H1 (cell line): ENCODE measurements at regions not wholly inside any gene's neighbourhood (a gene's known extent, or its start where the extent isn't known, plus 50 kb on each side); places are given as distances from the start of the nearest gene placed in this dataset.

Experiments used
- CTCF ChIA-PET: fragments of 300-600 bp; sonication (Branson Sonifier 250); formaldehyde crosslinking; loops from one replicate; lab custom pipeline; 2021; ENCODE audit not compliant: partially characterized antibody; lab: Charles Lee
- POLR2A ChIA-PET: fragments of 300-600 bp; sonication (Branson Sonifier 250); formaldehyde crosslinking; loops from one replicate; lab custom pipeline; 2021; ENCODE audit warnings: inconsistent platforms; ENCODE audit not compliant: partially characterized antibody; lab: Charles Lee
- DNase-seq, 2 experiments: peaks; one replicate each; pipeline versions ENCODE4 v3.0.0 to v3.0.0-alpha.2; 2010 to 2022; ENCODE audit warnings: low spot score in 2 of 2, low read depth in 1 of 2, mixed read lengths in 1 of 2
- FAIRE-seq: peaks from 2 replicates; lab custom pipeline; 2011; peaks lifted over from hg19 to GRCh38; lab: Jason Lieb, UNC
- H2AFZ ChIP-seq: 2 replicates; pipeline ENCODE4 v1.8.1; 2012; ENCODE audit warnings: low read length, inconsistent platforms
- H2AK5ac ChIP-seq: 2 replicates; pipeline ENCODE4 v1.6.1; 2013; ENCODE audit warnings: low read depth, low read length
- H2BK120ac ChIP-seq: replicated peaks from 2 replicates; pipeline ENCODE3; 2013; ENCODE audit warnings: low read depth, low read length, inconsistent platforms
- H2BK12ac ChIP-seq: 2 replicates; pipeline ENCODE4 v1.6.1; 2013; ENCODE audit warnings: low read depth, low read length
- H2BK15ac ChIP-seq: 2 replicates; pipeline ENCODE4 v1.6.1; 2013; ENCODE audit warnings: low read length
- H2BK20ac ChIP-seq: 2 replicates; pipeline ENCODE4 v1.6.1; 2013; ENCODE audit warnings: low read length
- H2BK5ac ChIP-seq: 2 replicates; pipeline ENCODE4 v1.6.1; 2013; ENCODE audit warnings: low read depth, low read length
- H3K14ac ChIP-seq: 2 replicates; pipeline ENCODE4 v1.6.1; 2013; ENCODE audit warnings: inconsistent platforms; ENCODE audit not compliant: insufficient read length
- H3K18ac ChIP-seq: 2 replicates; pipeline ENCODE4 v1.6.1; 2013; ENCODE audit warnings: low read length; ENCODE audit errors: extremely low read depth
- H3K23ac ChIP-seq: 2 replicates; pipeline ENCODE4 v1.6.1; 2013; ENCODE audit warnings: inconsistent platforms; ENCODE audit not compliant: insufficient read length
- H3K23me2 ChIP-seq: 2 replicates; pipeline ENCODE4 v1.6.1; 2013; ENCODE audit warnings: low read depth, low read length
- H3K27ac ChIP-seq: 2 replicates; pipeline ENCODE4 v1.6.1; 2011; ENCODE audit warnings: low read depth, low read length, inconsistent platforms
- H3K27me3 ChIP-seq, 4 experiments: replicated peaks in 1 of 4; 1 replicate in 1 of 4; 2 replicates in 3 of 4; pipeline versions ENCODE4 v1.6.1 to v1.8.1; 2011 to 2013; ENCODE audit warnings: low read length in 3 of 4, mild to moderate bottlenecking in 3 of 4, inconsistent platforms in 2 of 4, mixed read lengths in 2 of 4, moderate library complexity in 1 of 4; ENCODE audit not compliant: control insufficient read depth in 3 of 4, insufficient read depth in 3 of 4; ENCODE audit errors: extremely low read depth in 1 of 4
- H3K36me3 ChIP-seq, 4 experiments: 2 replicates each; pipeline versions ENCODE4 v1.6.1 to v1.8.1; 2011 to 2013; ENCODE audit warnings: mild to moderate bottlenecking in 4 of 4, low read length in 3 of 4, moderate library complexity in 2 of 4, control low read depth in 1 of 4, inconsistent platforms in 1 of 4; ENCODE audit not compliant: insufficient read depth in 4 of 4, control insufficient read depth in 2 of 4
- H3K4ac ChIP-seq: replicated peaks from 2 replicates; pipeline ENCODE3; 2013; ENCODE audit warnings: low read length, low read depth, mixed read lengths, inconsistent platforms; ENCODE audit not compliant: insufficient read length
- H3K4me1 ChIP-seq, 4 experiments: replicated peaks in 1 of 4; 1 replicate in 1 of 4; 2 replicates in 3 of 4; pipeline versions ENCODE4 v1.6.1 to v1.8.1; 2011 to 2013; ENCODE audit warnings: low read length in 3 of 4, inconsistent platforms in 2 of 4, mixed read lengths in 1 of 4; ENCODE audit not compliant: insufficient read depth in 4 of 4, control insufficient read depth in 3 of 4
- H3K4me2 ChIP-seq, 2 experiments: 2 replicates each; pipeline versions ENCODE4 v1.6.1 to v1.8.1; 2011 to 2013; ENCODE audit warnings: low read depth in 2 of 2, low read length in 2 of 2, control low read depth in 1 of 2, inconsistent platforms in 1 of 2, mild to moderate bottlenecking in 1 of 2; ENCODE audit not compliant: insufficient read depth in 1 of 2
- H3K4me3 ChIP-seq, 4 experiments: fragments of 200-600, 300-600 bp in 1 of 4; sonication (generic), shearing (Covaris generic), sonication (Bioruptor Twin) in 1 of 4; 2 replicates each; pipeline versions ENCODE4 v1.5.1 to v1.8.1; 2011 to 2016; ENCODE audit warnings: low read length in 4 of 4, low read depth in 3 of 4, control low read depth in 2 of 4, inconsistent platforms in 2 of 4, mild to moderate bottlenecking in 2 of 4, mixed read lengths in 1 of 4, moderate library complexity in 1 of 4; ENCODE audit not compliant: insufficient read depth in 2 of 4; ENCODE audit errors: extremely low read depth in 1 of 4
- H3K56ac ChIP-seq: replicated peaks from 2 replicates; pipeline ENCODE3; 2013; ENCODE audit warnings: low read depth, mild to moderate bottlenecking, mixed read lengths, low read length, inconsistent platforms; ENCODE audit not compliant: insufficient read length
- H3K79me1 ChIP-seq: 2 replicates; pipeline ENCODE4 v1.6.1; 2013; ENCODE audit warnings: low read depth, low read length, control low read depth
- H3K79me2 ChIP-seq, 2 experiments: 2 replicates each; pipeline versions ENCODE4 v1.6.1 to v1.8.1; 2012 to 2013; ENCODE audit warnings: low read length in 2 of 2, mild to moderate bottlenecking in 2 of 2, inconsistent platforms in 1 of 2; ENCODE audit not compliant: insufficient read depth in 2 of 2, control insufficient read depth in 1 of 2
- H3K9ac ChIP-seq, 4 experiments: replicated peaks in 1 of 4; 1 replicate in 1 of 4; 2 replicates in 3 of 4; pipeline versions ENCODE4 v1.6.1 to v1.8.1; 2011 to 2013; ENCODE audit warnings: low read depth in 3 of 4, low read length in 3 of 4, control low read depth in 2 of 4, mild to moderate bottlenecking in 2 of 4, moderate library complexity in 2 of 4, inconsistent platforms in 1 of 4; ENCODE audit errors: extremely low read depth in 1 of 4
- H3K9me3 ChIP-seq, 2 experiments: 2 replicates each; pipeline versions ENCODE4 v1.6.1 to v1.8.1; 2012 to 2013; ENCODE audit warnings: mild to moderate bottlenecking in 2 of 2, moderate library complexity in 2 of 2, control low read depth in 1 of 2, inconsistent platforms in 1 of 2, low read depth in 1 of 2, low read length in 1 of 2, mixed read lengths in 1 of 2; ENCODE audit not compliant: insufficient read depth in 2 of 2
- H4K20me1 ChIP-seq, 2 experiments: replicated peaks in 1 of 2; 2 replicates each; pipeline versions ENCODE3 to v1.8.1; 2011 to 2013; ENCODE audit warnings: inconsistent platforms in 2 of 2, low read length in 2 of 2, mild to moderate bottlenecking in 1 of 2; ENCODE audit not compliant: insufficient read depth in 2 of 2, control insufficient read depth in 1 of 2
- H4K5ac ChIP-seq: 2 replicates; pipeline ENCODE4 v1.6.1; 2013; ENCODE audit warnings: low read length, low read depth, mixed read lengths, inconsistent platforms; ENCODE audit not compliant: insufficient read length
- H4K8ac ChIP-seq: 2 replicates; pipeline ENCODE4 v1.8.0; 2013; ENCODE audit warnings: mild to moderate bottlenecking, moderate library complexity, low read length, inconsistent platforms; ENCODE audit not compliant: insufficient read depth; ENCODE audit errors: extremely low read depth
- H4K91ac ChIP-seq: replicated peaks from 2 replicates; pipeline ENCODE3; 2013; ENCODE audit warnings: low read length, mixed read lengths, inconsistent platforms; ENCODE audit not compliant: insufficient read length
- ATF2 ChIP-seq: IDR thresholded peaks from 2 replicates; pipeline ENCODE4 v1.6.1; 2012; ENCODE audit warnings: low read length, inconsistent platforms
- ATF3 ChIP-seq: IDR thresholded peaks from 2 replicates; pipeline ENCODE4 v1.6.1; 2011; ENCODE audit warnings: low read depth, mild to moderate bottlenecking, low read length; ENCODE audit not compliant: insufficient read depth
- SIX5 ChIP-seq: IDR thresholded peaks from 2 replicates; pipeline ENCODE4 v1.6.1; 2011; ENCODE audit warnings: mild to moderate bottlenecking, low read depth, low read length
- TEAD4 ChIP-seq: IDR thresholded peaks from 2 replicates; pipeline ENCODE4 v1.6.1; 2012; ENCODE audit warnings: low read depth, low read length, inconsistent platforms, mixed read lengths
- WGBS, 2 experiments: shearing (Covaris generic) in 1 of 2; methylation state at CpG; one replicate each; pipeline versions ENCODE4 v1.1.6 to v1.1.7; 2013 to 2015; ENCODE audit warnings: low lambda C conversion rate in 2 of 2, mixed read lengths in 2 of 2, inconsistent platforms in 1 of 2, low coverage in 1 of 2, missing lambda C conversion rate in 1 of 2; ENCODE audit not compliant: insufficient replicate concordance in 2 of 2, insufficient coverage in 1 of 2, insufficient read length in 1 of 2; ENCODE audit errors: extremely low coverage in 1 of 2, missing lambda C conversion rate in 1 of 2; 5-methylcytosine and 5-hydroxymethylcytosine counted together

- no peak overlapping the region for H3K9ac ChIP-seq
- no peak overlapping the region for H2AFZ ChIP-seq
- 90% methylated on average over 2 of the region's 2 CpGs; no CpG with 5 or more reads in 1 of the 2 experiments for WGBS, 2 experiments
- H2BK5ac ChIP-seq = no peak overlapping the region
- H4K5ac ChIP-seq = no peak overlapping the region
- CTCF ChIA-PET = interaction anchor here (0.6 to 9.1 kb wide), 2 partner anchors 146 to 619 kb away, joined by 4 to 86 read pairs; partner anchors contain the start of gene DKK2
- H3K4me1 ChIP-seq = no peaks in the 10 kb centered on the region
- no peak overlapping the region for H3K18ac ChIP-seq
- no peaks in the 10 kb centered on the region for H4K20me1 ChIP-seq
- no peaks in the 10 kb centered on the region for H3K9me3 ChIP-seq
- FAIRE-seq (no peak), DNase-seq (no peak)
- POLR2A ChIA-PET = no interaction called here
- no peak overlapping the region for H2BK12ac ChIP-seq
- H3K27me3 ChIP-seq = no peaks in the 10 kb centered on the region
- no peak overlapping the region for H3K4me2 ChIP-seq
- no peak overlapping the region for H3K56ac ChIP-seq
- H3K4ac ChIP-seq = no peak overlapping the region
- no peak overlapping the region for H2BK15ac ChIP-seq
- no peak overlapping the region for H3K27ac ChIP-seq
- no peaks in the 10 kb centered on the region for H3K23me2 ChIP-seq
- no peak overlapping the region for H3K14ac ChIP-seq
- no peak overlapping the region for H3K4me3 ChIP-seq
- H2AK5ac ChIP-seq = no peak overlapping the region
- H2BK20ac ChIP-seq = no peak overlapping the region
- H3K79me1 ChIP-seq = no peaks in the 10 kb centered on the region
- TF ChIP-seq ATF3 (no peak), TEAD4 (no peak), SIX5 (no peak), ATF2 (no peak)
- H3K36me3 ChIP-seq = no peaks in the 10 kb centered on the region
- no peak overlapping the region for H4K91ac ChIP-seq
- H2BK120ac ChIP-seq = no peak overlapping the region
- no peak overlapping the region for H3K23ac ChIP-seq
- H3K79me2 ChIP-seq = no peaks in the 10 kb centered on the region
- H4K8ac ChIP-seq = no peak overlapping the region
Measured at GRCh38 chr4:107187091-107187490, 151.0 kb upstream of the DKK2 start.
